ENCODE measurements at regions not wholly inside any gene's neighbourhood (a gene's known extent, or its start where the extent isn't known, plus 50 kb on each side); places are given as distances from the start of the nearest gene placed in this dataset.
"Not testable (repeated sequence)": the region's sequence is repeated elsewhere in the genome, so short reads cannot be mapped to it uniquely, and the experiment has no call there.

- H3K4me3 ChIP-seq = no peak overlapping the region
- no peaks in the 10 kb centered on the region for H3K36me3 ChIP-seq
- ATAC-seq (no peak), DNase-seq (no peak)
- H3K4me1 ChIP-seq = no peaks in the 10 kb centered on the region
- no peaks in the 10 kb centered on the region for H3K27me3 ChIP-seq
- intact Hi-C loops (cut with DNase I; ENCODE audit: low total_unique reads) (no loop called here), in situ Hi-C loops (cut with MboI; ENCODE audit: low sequenced_read_pairs in 4 of 4) (no loop called here)
- no peaks in the 10 kb centered on the region for H3K9me3 ChIP-seq
- no peak overlapping the region for H3K27ac ChIP-seq
- TF ChIP-seq POLR2A (IDR thresholded peaks at IDR 0.05) (no peak), CTCF (IDR thresholded peaks at IDR 0.05 in 4 of 5, conservative IDR thresholded peaks at IDR 0.05 in 1 of 5) (no peak)
These were observed 339.7 kb upstream of the IRX2 start for GRCh38 chr5:3091040-3091774.

- intact Hi-C loops (cut with DNase I; ENCODE audit: low total_unique reads); ATAC-seq; H3K9me3 ChIP-seq; in situ Hi-C loops (cut with MboI; ENCODE audit: low sequenced_read_pairs in 4 of 4); H3K27me3 ChIP-seq; H3K27ac ChIP-seq; H3K36me3 ChIP-seq; H3K4me1 ChIP-seq; DNase-seq; H3K4me3 ChIP-seq: not testable (repeated sequence)
These were observed 338.8 kb upstream of the IRX2 start for GRCh38 chr5:3090305-3090704.

GRCh38 chr5:3080366-3080765 lies 328.9 kb upstream of the IRX2 start:
- intact Hi-C loops (cut with DNase I; ENCODE audit: low total_unique reads) (no loop called here), in situ Hi-C loops (cut with MboI; ENCODE audit: low sequenced_read_pairs in 4 of 4) (no loop called here)
- Histone ChIP-seq H3K27me3 (no peaks in the 10 kb centered on the region), H3K4me1 (no peaks in the 10 kb centered on the region), H3K4me3 (no peak overlapping the region), H3K9me3 (no peaks in the 10 kb centered on the region), H3K36me3 (no peaks in the 10 kb centered on the region), H3K27ac (no peak overlapping the region)
- TF ChIP-seq POLR2A (IDR thresholded peaks at IDR 0.05) (no peak), CTCF (IDR thresholded peaks at IDR 0.05 in 4 of 5, conservative IDR thresholded peaks at IDR 0.05 in 1 of 5) (no peak)
- ATAC-seq (no peak), DNase-seq (no peak)

GRCh38 chr5:3077684-3078083 lies 326.2 kb upstream of the IRX2 start:
- Histone ChIP-seq H3K36me3 (no peaks in the 10 kb centered on the region), H3K4me1 (no peaks in the 10 kb centered on the region), H3K9me3 (no peaks in the 10 kb centered on the region), H3K4me3 (no peak overlapping the region), H3K27me3 (no peaks in the 10 kb centered on the region), H3K27ac (no peak overlapping the region)
- TF ChIP-seq CTCF (IDR thresholded peaks at IDR 0.05 in 4 of 5, conservative IDR thresholded peaks at IDR 0.05 in 1 of 5) = no peak
- no peak for TF ChIP-seq POLR2A (IDR thresholded peaks at IDR 0.05)
- in situ Hi-C loops (cut with MboI; ENCODE audit: low sequenced_read_pairs in 4 of 4) (no loop called here), intact Hi-C loops (cut with DNase I; ENCODE audit: low total_unique reads) (no loop called here)
- DNase-seq (no peak), ATAC-seq (no peak)

DNA sequence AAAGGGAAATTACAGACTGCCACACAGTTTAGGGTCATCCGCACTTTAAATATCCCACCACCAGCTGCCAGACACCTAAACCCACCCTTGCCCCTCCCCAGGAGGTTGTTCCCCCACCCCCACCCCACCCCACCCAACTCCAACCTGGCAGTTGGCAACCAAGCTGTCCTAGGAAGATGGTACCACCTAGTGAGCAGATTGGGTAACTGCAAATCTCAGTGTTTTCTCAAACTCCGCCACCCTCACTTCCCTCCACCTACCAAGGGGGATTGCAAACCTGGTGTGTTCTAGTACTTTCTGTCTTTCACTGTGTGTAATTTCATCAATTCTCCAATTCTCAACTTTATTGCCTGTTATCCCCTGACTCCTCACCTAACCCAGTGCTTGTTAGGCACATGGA lies 323.8 kb upstream of the IRX2 start:
- in situ Hi-C loops (cut with MboI; ENCODE audit: low sequenced_read_pairs in 4 of 4) (no loop called here), intact Hi-C loops (cut with DNase I; ENCODE audit: low total_unique reads) (no loop called here)
- no peak for DNase-seq
- no peak for ATAC-seq
- H3K36me3 ChIP-seq = no peaks in the 10 kb centered on the region
- TF ChIP-seq CTCF (IDR thresholded peaks at IDR 0.05 in 4 of 5, conservative IDR thresholded peaks at IDR 0.05 in 1 of 5) (no peak), POLR2A (IDR thresholded peaks at IDR 0.05) (no peak)
- no peaks in the 10 kb centered on the region for H3K9me3 ChIP-seq
- H3K4me3 ChIP-seq = no peak overlapping the region
- H3K27ac ChIP-seq = no peak overlapping the region
- no peaks in the 10 kb centered on the region for H3K27me3 ChIP-seq
- H3K4me1 ChIP-seq = no peaks in the 10 kb centered on the region
